ENCODE measurements at regions not wholly inside any gene's neighbourhood (a gene's known extent, or its start where the extent isn't known, plus 50 kb on each side); places are given as distances from the start of the nearest gene placed in this dataset.

- TF ChIP-seq CTCF (IDR thresholded peaks at IDR 0.05 in 8 of 11, conservative IDR thresholded peaks at IDR 0.05 in 3 of 11) = no peak
- TF ChIP-seq POLR2AphosphoS5 (IDR thresholded peaks at IDR 0.05) = no peak
Measured at GRCh38 chr9:24460781-24461180, 84.9 kb downstream of the IZUMO3 start.
